ENCODE measurements at regions not wholly inside any gene's neighbourhood (a gene's known extent, or its start where the extent isn't known, plus 50 kb on each side); places are given as distances from the start of the nearest gene placed in this dataset.

DNA sequence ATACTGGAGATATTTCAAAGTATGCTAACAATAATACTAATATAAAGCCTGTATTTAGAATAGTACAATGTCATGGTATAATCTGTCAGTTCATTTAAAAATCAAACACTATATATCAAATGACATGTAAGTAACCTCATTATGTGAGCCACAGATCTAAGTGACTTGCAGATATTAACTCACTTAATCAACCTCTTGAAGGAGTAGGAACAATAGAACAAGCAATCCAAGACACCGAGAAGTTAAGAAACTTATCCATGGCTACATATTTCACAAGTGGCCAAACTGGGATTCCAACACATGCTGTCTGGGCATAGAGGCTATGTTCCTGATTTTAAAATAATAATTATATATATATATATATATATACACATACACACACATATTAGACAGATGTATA lies 554.0 kb downstream of the ARAP2 start:
- no peaks in the 10 kb centered on the region for H3K27me3 ChIP-seq (ENCODE audit: control insufficient read depth, insufficient read depth, low read length)
- H3K4me3 ChIP-seq (ENCODE audit: low read length) = no peak overlapping the region
- no peaks in the 10 kb centered on the region for H3K36me3 ChIP-seq (ENCODE audit: control insufficient read depth, insufficient read depth, low read length)
- H3K4me1 ChIP-seq (ENCODE audit: control insufficient read depth, insufficient read depth, low read length) = no peaks in the 10 kb centered on the region
- H3K27ac Mint-ChIP-seq = no peak overlapping the region
- no peaks in the 10 kb centered on the region for H3K27me3 Mint-ChIP-seq (ENCODE audit: low read depth in 2 of 2)
- no peak for TF ChIP-seq CTCF (IDR thresholded peaks at IDR 0.05)
- no peaks in the 10 kb centered on the region for H3K36me3 Mint-ChIP-seq
- DNase-seq = no peak
- H3K9me3 ChIP-seq (ENCODE audit: control insufficient read depth, insufficient read depth, low read length) = no peaks in the 10 kb centered on the region
- H3K9me3 Mint-ChIP-seq = peaks cover 0 to 2% of the 10 kb centered on the region in 2 donors
- no peak overlapping the region for H3K4me3 Mint-ChIP-seq
- intact Hi-C loops (cut with micrococcal nuclease) = no loop called here
- no peak for ATAC-seq
- no peak overlapping the region for H3K27ac ChIP-seq (ENCODE audit: low read length)
- no CpG with 5 or more reads among the region's 1 CpG for WGBS (ENCODE audit: insufficient coverage)
- no peaks in the 10 kb centered on the region for H3K4me1 Mint-ChIP-seq

DNA sequence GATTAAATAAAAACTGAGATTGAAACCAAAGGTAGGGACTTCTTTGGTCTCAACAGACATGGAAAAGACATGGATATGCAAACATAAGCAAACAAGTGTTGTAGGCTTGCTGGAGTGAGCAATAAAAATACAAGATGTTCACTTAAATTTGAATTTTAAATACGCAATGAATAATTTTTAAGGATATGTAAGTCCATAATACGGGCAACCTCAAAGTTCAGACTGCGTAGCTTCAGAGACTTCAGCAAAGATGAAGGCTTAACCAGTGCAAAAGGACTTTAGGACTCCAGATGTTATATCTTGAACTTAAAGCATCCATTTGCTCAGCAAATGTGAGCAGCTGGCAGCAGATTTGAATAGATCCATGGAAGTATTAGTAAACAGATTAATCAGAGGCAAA lies 549.3 kb downstream of the ARAP2 start:
- DNase-seq = no peak
- Histone ChIP-seq H3K4me3 (ENCODE audit: low read length) (no peak overlapping the region), H3K27me3 (ENCODE audit: control insufficient read depth, insufficient read depth, low read length) (no peaks in the 10 kb centered on the region), H3K4me1 (ENCODE audit: control insufficient read depth, insufficient read depth, low read length) (no peaks in the 10 kb centered on the region), H3K27ac (ENCODE audit: low read length) (no peak overlapping the region), H3K36me3 (ENCODE audit: control insufficient read depth, insufficient read depth, low read length) (no peaks in the 10 kb centered on the region), H3K9me3 (ENCODE audit: control insufficient read depth, insufficient read depth, low read length) (no peaks in the 10 kb centered on the region)
- Mint-ChIP-seq H3K4me3 (no peak overlapping the region), H3K36me3 (no peaks in the 10 kb centered on the region), H3K4me1 (no peaks in the 10 kb centered on the region), H3K27ac (no peak overlapping the region), H3K27me3 (ENCODE audit: low read depth in 2 of 2) (no peaks in the 10 kb centered on the region), H3K9me3 (peaks cover 0 to 5% of the 10 kb centered on the region in 2 donors)
- WGBS (ENCODE audit: insufficient coverage) = 98% methylated on average over 3 of the region's 3 CpGs
- no peak for TF ChIP-seq CTCF (IDR thresholded peaks at IDR 0.05)
- intact Hi-C loops (cut with micrococcal nuclease) = no loop called here
- no peak for ATAC-seq

DNA sequence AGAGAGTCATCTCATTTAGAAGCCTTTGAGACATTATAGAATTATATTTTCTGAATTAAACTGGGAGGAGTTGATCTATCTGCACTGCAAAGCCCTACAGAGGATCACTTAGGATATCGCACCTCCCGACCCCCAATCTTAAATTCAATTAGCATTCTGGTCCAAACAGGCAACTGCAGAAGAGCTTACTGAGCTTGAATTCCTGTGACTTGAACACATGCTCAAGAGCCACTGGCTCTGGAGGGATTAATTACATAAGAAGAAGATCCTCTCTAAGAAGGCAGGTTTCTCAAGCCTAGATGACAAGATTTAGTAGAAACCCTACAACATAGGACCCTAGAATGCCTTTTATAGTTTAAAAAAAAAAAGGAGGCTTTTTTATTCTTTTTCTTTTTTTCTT lies 548.9 kb downstream of the ARAP2 start:
- no peaks in the 10 kb centered on the region for H3K36me3 Mint-ChIP-seq

More for the DNA sequence above, 548.9 kb downstream of the ARAP2 start:
- ATAC-seq (no peak), DNase-seq (no peak)
- Histone ChIP-seq H3K36me3 (ENCODE audit: control insufficient read depth, insufficient read depth, low read length) (no peaks in the 10 kb centered on the region), H3K27me3 (ENCODE audit: control insufficient read depth, insufficient read depth, low read length) (no peaks in the 10 kb centered on the region), H3K4me1 (ENCODE audit: control insufficient read depth, insufficient read depth, low read length) (no peaks in the 10 kb centered on the region), H3K9me3 (ENCODE audit: control insufficient read depth, insufficient read depth, low read length) (no peaks in the 10 kb centered on the region), H3K27ac (ENCODE audit: low read length) (no peak overlapping the region), H3K4me3 (ENCODE audit: low read length) (no peak overlapping the region)
- no peak overlapping the region for H3K27ac Mint-ChIP-seq
- no peaks in the 10 kb centered on the region for H3K4me1 Mint-ChIP-seq
- H3K9me3 Mint-ChIP-seq = peaks cover under 1 to 5% of the 10 kb centered on the region in 2 donors
- WGBS (ENCODE audit: insufficient coverage) = 95% methylated on average over 2 of the region's 2 CpGs
- H3K27me3 Mint-ChIP-seq (ENCODE audit: low read depth in 2 of 2) = no peaks in the 10 kb centered on the region
- intact Hi-C loops (cut with micrococcal nuclease) = no loop called here
- H3K4me3 Mint-ChIP-seq = no peak overlapping the region
- TF ChIP-seq CTCF (IDR thresholded peaks at IDR 0.05) = no peak

Measured in natural killer cell (primary cell).